Stimulated activated CD4-positive, alpha-beta T cell treated with anti-CD3 and anti-CD28 coated beads, Interleukin-4, amount 100 ng/mL, for 24 hours (primary cell): ENCODE measurements at regions not wholly inside any gene's neighbourhood (a gene's known extent, or its start where the extent isn't known, plus 50 kb on each side); places are given as distances from the start of the nearest gene placed in this dataset.
"Not testable (repeated sequence)": the region's sequence is repeated elsewhere in the genome, so short reads cannot be mapped to it uniquely, and the experiment has no call there.

ENCODE experiments used
- DNase-seq: peaks from one replicate; pipeline ENCODE4 v3.0.0-alpha.2; 2020

- DNase-seq = no peak
Measured at GRCh38 chr2:236417150-236417549, 152.5 kb upstream of the ACKR3 start.

GRCh38 chr2:236430584-236430983 lies 139.0 kb upstream of the ACKR3 start:
- no peak for DNase-seq

DNA sequence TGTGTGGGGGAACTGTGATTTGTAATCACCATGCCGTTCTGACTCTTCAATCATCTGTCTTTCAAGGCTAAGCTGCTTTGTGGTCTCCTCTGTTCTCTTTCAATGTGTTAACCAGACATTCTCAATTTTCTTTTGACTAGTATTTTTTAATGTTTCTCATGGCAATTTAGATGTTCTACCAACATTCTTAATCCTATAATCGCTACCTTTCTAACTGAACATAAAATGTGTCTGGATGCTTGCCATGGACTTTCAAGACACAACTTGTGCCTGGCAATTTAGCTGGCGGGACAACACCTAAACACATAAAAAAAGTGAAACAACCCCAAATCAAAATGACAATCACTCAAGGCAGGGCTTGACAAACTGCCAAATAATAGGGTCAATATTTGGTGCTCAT lies 135.0 kb upstream of the ACKR3 start:
- no peak for DNase-seq

GRCh38 chr2:236440110-236440881 lies 129.3 kb upstream of the ACKR3 start:
- DNase-seq = no peak

DNA sequence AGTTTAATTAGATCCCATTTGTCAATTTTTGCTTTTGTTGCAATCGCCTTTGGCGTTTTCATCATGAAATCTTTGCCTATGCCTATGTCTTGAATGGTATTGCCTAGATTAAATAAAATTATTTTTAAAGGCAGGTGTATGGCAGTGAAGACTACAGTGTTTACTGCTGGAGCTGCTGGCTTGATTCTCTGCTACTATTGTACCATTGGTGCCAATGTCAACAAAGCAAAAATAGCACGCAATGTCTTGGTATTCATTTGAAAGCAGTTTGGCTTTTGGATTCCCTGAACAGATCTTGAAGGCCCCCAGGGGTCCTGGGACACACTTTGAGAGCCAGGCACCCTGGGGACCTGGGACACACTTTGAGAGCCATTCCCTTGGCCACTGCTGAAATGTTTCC lies 125.4 kb upstream of the ACKR3 start:
- no peak for DNase-seq

- DNase-seq = no peak
Measured at GRCh38 chr2:236445678-236446077, 123.9 kb upstream of the ACKR3 start.

DNA sequence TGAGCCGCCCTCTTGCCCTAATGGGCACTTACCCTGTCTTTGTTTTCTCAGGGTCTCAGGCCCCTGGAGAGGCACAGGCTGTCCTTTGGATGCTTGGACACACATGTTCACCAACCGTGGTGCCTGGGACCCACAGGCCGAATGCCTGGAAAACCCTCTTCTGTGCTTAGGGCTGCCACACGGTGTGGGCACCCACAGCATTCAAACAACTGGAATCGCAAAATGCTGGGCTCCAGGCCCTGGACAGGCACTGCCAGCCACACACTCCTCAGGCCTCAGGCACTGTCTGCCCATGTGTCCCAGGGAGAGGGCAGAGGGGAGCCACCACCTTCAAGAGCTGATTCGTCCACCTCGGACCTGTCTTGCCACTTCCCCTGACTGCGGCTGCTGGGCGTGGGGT lies 123.1 kb upstream of the ACKR3 start:
- no peak for DNase-seq

- no peak for DNase-seq
Measured at GRCh38 chr2:236449167-236449761, 120.4 kb upstream of the ACKR3 start.

- DNase-seq = no peak
Measured at GRCh38 chr2:236452238-236452637, 117.4 kb upstream of the ACKR3 start.

- no peak for DNase-seq
Measured at GRCh38 chr2:236454076-236454475, 115.5 kb upstream of the ACKR3 start.

DNA sequence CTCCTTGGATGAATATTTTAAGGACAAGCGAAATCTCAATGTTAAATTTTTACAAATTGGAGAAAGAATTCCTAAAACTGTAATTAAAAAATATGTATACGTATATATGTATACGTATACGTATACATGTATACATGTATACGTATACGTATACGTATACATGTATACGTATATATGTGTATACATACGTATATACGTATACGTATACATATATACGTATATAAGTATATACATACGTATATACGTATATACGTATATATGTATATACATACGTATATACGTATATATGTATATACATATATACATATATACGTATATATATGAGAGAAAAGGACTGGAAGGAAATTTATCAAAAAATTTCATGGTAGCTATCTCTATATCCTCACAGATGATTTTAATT lies 110.2 kb upstream of the ACKR3 start:
- DNase-seq = no peak

DNA sequence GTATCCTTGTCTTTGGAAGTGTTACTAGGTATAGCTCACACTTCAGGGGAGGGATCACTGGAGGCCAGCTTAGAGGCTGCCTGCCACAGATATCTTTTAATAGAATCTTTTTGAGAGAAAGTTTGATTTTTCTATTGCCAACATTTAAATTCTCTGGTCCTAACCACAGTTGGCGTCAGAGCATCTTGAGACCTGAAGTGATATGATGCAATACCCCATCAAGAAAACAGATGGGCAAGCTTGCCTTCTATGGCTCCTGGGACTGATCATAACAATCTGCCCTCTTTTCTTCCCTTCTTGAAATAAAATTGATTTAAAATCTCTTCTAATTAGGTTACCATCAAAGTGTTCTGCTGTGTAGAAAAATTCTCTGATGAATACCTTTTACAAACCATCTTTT lies 105.5 kb upstream of the ACKR3 start:
- DNase-seq = no peak

- DNase-seq = no peak
Measured at GRCh38 chr2:236472720-236473495, 96.7 kb upstream of the ACKR3 start.

- no peak for DNase-seq
Measured at GRCh38 chr2:236473691-236474090, 95.9 kb upstream of the ACKR3 start.

DNA sequence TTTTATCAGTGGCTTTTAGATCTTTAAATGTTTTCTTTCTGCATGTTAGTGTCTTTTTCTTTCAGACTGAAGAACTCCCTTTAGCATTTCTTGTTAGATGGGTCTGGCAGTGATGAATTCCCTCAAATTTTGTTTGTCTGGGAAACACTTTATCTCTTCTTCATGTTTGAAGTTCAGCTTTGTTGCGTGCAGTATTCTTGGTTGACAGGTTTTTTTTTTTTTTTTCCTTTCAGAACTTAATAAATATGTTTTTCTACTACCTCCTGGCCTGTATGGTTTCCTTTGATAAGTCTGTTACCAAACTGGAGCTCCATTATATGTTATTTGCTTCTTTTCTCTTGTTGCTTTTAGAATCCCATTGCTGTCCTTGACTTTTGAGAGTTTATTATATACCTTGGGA lies 89.8 kb upstream of the ACKR3 start:
- DNase-seq = no peak

- no peak for DNase-seq
Measured at GRCh38 chr2:236483102-236483501, 86.5 kb upstream of the ACKR3 start.

GRCh38 chr2:236485519-236485918 lies 84.1 kb upstream of the ACKR3 start:
- DNase-seq = no peak

DNA sequence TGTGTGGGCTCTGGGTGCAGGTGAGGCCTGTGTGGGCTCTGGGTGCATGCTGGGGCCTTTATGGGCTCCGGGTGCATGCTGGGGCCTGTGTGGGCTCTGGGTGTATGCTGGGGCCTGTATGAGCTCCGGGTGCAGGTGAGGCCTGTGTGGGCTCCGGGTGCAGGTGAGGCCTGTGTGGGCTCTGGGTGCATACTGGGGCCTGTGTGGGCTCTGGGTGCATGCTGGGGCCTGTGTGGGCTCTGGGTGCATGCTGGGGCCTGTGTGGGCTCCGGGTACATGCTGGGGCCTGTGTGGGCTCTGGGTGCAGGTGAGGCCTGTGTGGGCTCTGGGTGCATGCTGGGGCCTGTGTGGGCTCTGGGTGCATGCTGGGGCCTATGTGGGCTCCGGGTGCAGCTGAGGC lies 80.5 kb upstream of the ACKR3 start:
- DNase-seq = not testable (repeated sequence)

- DNase-seq = no peak
Measured at GRCh38 chr2:236489895-236490404, 79.7 kb upstream of the ACKR3 start.

DNA sequence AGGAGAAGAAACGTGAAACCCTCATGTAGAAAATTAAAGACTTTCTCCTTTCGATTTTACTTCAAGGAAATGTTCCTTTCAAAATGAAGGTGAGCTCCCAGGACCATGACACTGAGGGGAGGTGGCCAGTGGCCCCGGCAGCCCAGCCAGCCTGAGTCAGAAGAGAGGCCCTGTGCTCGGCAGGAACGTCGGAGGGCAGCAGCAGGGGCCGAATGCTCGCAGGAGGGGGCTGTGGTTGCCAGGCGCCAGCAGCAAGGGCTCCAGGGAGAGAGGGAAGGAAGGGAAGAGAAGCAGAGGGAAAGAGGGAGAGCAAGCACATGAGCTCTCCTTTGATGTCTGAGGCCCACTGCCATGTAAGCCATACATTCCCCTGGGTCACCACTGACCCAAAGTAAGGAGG lies 73.3 kb upstream of the ACKR3 start:
- DNase-seq = no peak

DNA sequence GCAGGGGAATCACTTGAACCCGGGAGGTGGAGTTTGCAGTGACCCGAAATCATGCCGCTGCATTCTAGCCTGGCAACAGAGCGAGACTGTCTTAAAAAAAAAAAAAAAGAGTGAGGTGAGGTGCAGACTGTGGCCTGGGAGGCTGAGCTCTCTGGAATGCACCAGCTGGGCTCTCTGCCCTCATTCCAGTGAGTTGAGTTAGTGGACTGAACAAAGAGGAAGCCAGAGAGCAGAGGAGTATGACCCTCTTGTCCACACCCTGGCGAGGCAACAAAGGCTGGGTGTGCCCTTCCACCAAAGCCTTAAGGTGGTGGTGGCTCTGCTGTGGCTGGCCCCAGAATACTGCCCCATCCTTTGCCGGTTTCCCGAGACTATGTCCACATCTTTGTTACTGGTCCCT lies 71.3 kb upstream of the ACKR3 start:
- no peak for DNase-seq

DNA sequence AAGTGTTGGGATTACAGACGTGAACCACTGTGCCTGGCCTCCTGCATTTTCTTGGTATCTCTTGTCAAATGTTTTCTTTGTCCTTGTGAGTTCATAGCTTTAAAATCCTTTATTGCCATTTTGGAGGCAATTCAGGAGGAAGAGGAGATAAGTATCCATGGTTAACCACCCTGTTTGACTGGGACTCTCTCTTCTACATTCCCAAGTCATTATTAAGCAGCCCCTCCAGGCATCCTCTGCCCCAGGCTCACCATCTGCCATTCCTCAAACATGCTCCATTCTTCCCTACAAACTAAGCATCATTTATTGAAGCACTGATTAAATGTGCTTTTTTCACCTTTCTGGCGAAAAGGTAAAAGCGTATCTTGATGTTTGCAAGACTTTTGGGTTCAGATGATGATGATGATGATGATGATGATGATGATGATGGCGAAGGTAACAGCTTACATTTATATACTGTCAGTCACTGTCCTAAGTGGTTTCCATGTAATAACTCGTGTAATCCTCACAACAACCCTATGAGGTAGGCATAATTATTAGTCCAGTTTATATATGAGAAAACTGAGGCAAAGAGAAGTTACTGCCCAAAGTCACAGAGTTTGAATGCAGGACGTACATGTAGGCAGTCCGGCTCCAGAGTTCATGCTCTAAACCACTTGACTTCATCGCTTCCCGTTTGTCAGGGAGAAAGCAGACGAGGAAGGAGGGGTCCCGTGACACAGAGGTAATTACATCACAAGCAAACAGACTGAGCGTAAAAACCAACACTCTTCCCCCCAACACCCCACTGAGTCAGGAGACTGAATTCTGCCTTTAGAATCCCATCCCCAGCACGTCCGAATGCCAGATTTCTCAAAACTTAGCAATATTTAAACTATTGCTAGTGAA lies 69.7 kb upstream of the ACKR3 start:
- no peak for DNase-seq

- DNase-seq = no peak
Measured at GRCh38 chr2:236501026-236501425, 68.6 kb upstream of the ACKR3 start.
